Lower lobe of right lung (tissue), 2 donors: ENCODE measurements at regions not wholly inside any gene's neighbourhood (a gene's known extent, or its start where the extent isn't known, plus 50 kb on each side); places are given as distances from the start of the nearest gene placed in this dataset.

Source experiments
- ATAC-seq, 2 donors: fragments of 200-7000 bp; cut with Tn5 transposase; one replicate each; pipeline ENCODE4 v1.9.1; 2020 to 2022; ENCODE audit warnings: mild to moderate bottlenecking in 2 of 2, moderate library complexity in 2 of 2
- DNase-seq: peaks from one replicate; pipeline ENCODE4 v3.0.0-alpha.2; 2020
- H3K27ac ChIP-seq: fragments of 200-600 bp; one replicate; pipeline ENCODE4 v1.8.0; 2022
- H3K27me3 ChIP-seq: fragments of 200-600 bp; one replicate; pipeline ENCODE4 v1.8.0; 2022; ENCODE audit warnings: low read depth
- H3K36me3 ChIP-seq: fragments of 200-600 bp; one replicate; pipeline ENCODE4 v1.8.0; 2022; ENCODE audit warnings: mild to moderate bottlenecking
- H3K4me1 ChIP-seq: fragments of 200-600 bp; one replicate; pipeline ENCODE4 v1.8.0; 2022
- H3K4me3 ChIP-seq: fragments of 200-600 bp; one replicate; pipeline ENCODE4 v1.8.0; 2022; ENCODE audit warnings: mild to moderate bottlenecking
- H3K9me3 ChIP-seq: fragments of 200-600 bp; one replicate; pipeline ENCODE4 v1.8.0; 2022
- intact Hi-C: fragments of 100-400 bp; cut with DNase I; formaldehyde crosslinking; loops from one replicate; pipeline ENCODE4 v1.11.0; 2022
- TF ChIP-seq, protein P1 (sequence below): fragments of 200-600 bp; IDR thresholded peaks from one replicate; pipeline ENCODE4 v1.8.0; 2022; ENCODE audit warnings: antibody characterized with exemption, mild to moderate bottlenecking
- donor health status: DM: no; HTN: yes; CAD: no; lungs with severe emphysema.

DNA sequence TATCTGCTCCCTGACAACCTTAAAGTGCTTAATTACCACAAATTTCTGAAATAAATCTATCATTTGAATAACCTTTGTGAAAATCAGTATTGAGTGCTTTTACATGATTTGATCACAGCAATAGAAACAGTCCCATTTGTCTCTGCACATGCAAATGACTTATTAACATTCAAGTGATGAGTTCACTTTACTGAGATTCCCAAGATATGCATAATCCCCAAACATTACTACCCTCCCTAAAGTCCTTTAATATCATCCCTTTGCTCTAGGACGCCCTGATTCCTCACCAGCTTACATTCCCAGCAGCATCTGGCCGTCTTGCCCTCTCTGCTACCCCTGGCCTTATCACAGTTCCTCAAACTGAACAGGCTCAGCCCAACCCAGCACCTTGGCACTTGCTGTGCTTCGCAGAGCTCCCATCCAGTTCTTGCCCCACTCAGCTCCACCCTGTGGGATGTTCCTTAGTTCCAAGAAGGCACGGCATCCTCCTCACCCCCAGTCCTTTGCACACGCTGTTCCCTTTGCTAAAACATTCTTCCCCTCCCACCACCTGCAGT lies 347.5 kb downstream of the PREX1 start:
- H3K4me1 ChIP-seq, result no peaks in the 10 kb centered on the region
- H3K27ac ChIP-seq, result no peak overlapping the region
- H3K27me3 ChIP-seq, result peaks cover 34% of the 10 kb centered on the region
- H3K4me3 ChIP-seq, result no peak overlapping the region
- intact Hi-C loops, result no loop called here
- no peaks in the 10 kb centered on the region for H3K36me3 ChIP-seq
- TF ChIP-seq, protein P1, sequence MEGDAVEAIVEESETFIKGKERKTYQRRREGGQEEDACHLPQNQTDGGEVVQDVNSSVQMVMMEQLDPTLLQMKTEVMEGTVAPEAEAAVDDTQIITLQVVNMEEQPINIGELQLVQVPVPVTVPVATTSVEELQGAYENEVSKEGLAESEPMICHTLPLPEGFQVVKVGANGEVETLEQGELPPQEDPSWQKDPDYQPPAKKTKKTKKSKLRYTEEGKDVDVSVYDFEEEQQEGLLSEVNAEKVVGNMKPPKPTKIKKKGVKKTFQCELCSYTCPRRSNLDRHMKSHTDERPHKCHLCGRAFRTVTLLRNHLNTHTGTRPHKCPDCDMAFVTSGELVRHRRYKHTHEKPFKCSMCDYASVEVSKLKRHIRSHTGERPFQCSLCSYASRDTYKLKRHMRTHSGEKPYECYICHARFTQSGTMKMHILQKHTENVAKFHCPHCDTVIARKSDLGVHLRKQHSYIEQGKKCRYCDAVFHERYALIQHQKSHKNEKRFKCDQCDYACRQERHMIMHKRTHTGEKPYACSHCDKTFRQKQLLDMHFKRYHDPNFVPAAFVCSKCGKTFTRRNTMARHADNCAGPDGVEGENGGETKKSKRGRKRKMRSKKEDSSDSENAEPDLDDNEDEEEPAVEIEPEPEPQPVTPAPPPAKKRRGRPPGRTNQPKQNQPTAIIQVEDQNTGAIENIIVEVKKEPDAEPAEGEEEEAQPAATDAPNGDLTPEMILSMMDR, result no peak
- no peak for DNase-seq
- ATAC-seq, result no peak
- H3K9me3 ChIP-seq, result no peaks in the 10 kb centered on the region

GRCh38 chr20:48478806-48479585 lies 348.8 kb downstream of the PREX1 start:
- Histone ChIP-seq H3K27ac (no peak overlapping the region), H3K36me3 (no peaks in the 10 kb centered on the region), H3K4me3 (no peak overlapping the region), H3K27me3 (peaks cover 34% of the 10 kb centered on the region), H3K4me1 (no peaks in the 10 kb centered on the region), H3K9me3 (no peaks in the 10 kb centered on the region)
- intact Hi-C loops, result no loop called here
- TF ChIP-seq, protein P1, result no peak
- peak; percentile 26 for DNase-seq
- ATAC-seq, result no peak

DNA sequence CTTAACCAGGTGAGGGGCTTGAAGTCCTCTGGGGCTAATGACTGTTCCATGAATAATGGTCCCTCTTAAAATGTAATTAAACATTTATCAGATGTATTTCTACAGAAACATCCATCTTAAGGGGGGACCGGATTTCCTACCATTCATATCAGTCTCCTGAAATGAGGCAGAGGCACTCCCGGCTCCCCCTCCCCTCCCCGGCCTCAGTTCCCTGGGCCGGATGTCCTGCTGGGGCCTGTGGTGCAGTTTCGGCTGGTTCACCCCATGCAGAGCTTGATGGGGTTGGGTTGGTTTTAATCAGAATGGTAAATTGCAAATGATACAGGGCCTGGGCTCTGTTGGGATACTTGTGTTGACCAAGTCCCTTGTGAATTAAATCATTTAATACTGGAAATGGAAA lies 349.4 kb downstream of the PREX1 start:
- peaks cover 34% of the 10 kb centered on the region for H3K27me3 ChIP-seq
- H3K36me3 ChIP-seq, result no peaks in the 10 kb centered on the region
- no peaks in the 10 kb centered on the region for H3K4me1 ChIP-seq
- TF ChIP-seq, protein P1, result no peak
- intact Hi-C loops, result no loop called here
- no peaks in the 10 kb centered on the region for H3K9me3 ChIP-seq
- ATAC-seq, result no peak
- DNase-seq, result no peak
- H3K4me3 ChIP-seq, result no peak overlapping the region
- no peak overlapping the region for H3K27ac ChIP-seq

DNA sequence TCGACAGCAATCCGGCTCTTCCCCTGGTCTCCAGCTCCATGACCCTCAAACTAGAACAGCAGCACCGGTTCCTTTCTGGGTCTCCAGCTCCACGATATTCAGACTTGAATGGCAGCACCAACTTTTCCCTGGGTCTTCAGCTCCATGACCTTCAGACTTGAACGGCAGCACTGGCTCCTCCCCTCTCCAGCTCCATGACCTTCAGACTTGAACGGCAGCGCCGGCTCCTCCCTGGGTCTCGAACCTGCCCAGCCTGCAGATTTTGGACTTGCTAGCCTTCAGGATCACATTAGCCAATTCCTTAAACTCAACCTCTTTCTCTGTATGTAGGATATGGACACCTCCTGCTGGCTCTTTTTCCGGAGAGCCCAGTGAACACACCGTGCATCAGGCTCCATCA lies 350.9 kb downstream of the PREX1 start:
- H3K27me3 ChIP-seq, result peaks cover 30% of the 10 kb centered on the region
- DNase-seq, result no peak
- ATAC-seq, result no peak
- no peaks in the 10 kb centered on the region for H3K36me3 ChIP-seq
- no peak overlapping the region for H3K4me3 ChIP-seq
- intact Hi-C loops, result no loop called here
- TF ChIP-seq, protein P1, result no peak
- H3K4me1 ChIP-seq, result no peaks in the 10 kb centered on the region
- H3K9me3 ChIP-seq, result no peaks in the 10 kb centered on the region
- no peak overlapping the region for H3K27ac ChIP-seq

DNA sequence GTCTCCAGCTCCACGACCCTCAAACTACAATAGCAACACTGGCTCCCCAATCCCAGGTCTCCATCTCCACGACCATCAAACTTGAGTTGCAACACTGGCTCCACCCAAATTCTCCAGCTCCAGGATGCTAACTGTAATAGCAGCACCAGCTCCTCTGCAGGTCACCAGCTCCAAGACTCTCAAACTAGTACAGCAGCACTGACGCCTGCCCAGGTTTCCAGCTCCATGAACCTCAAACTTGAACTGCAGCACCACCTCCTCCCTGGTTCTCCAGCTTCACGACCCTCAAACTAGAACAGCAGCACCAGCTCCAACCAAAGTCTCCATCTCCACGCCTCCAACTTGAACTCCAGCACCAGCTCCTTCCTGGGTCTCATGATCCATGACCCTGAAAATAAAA lies 353.8 kb downstream of the PREX1 start:
- H3K9me3 ChIP-seq, result no peaks in the 10 kb centered on the region
- DNase-seq, result no peak
- TF ChIP-seq, protein P1, result no peak
- peaks cover 14% of the 10 kb centered on the region for H3K27me3 ChIP-seq
- no peaks in the 10 kb centered on the region for H3K4me1 ChIP-seq
- H3K36me3 ChIP-seq, result no peaks in the 10 kb centered on the region
- no peak overlapping the region for H3K4me3 ChIP-seq
- intact Hi-C loops, result no loop called here
- ATAC-seq, result no peak
- no peak overlapping the region for H3K27ac ChIP-seq
